HTR-8/SVneo (cell line): ENCODE measurements at regions not wholly inside any gene's neighbourhood (a gene's known extent, or its start where the extent isn't known, plus 50 kb on each side); places are given as distances from the start of the nearest gene placed in this dataset.

Experiments used
- DNase-seq: peaks from one replicate; pipeline ENCODE4 v3.0.0; 2011; ENCODE audit warnings: low spot score, mixed read lengths; ENCODE audit not compliant: insufficient read length
- FAIRE-seq: peaks from 2 replicates; lab custom pipeline; 2011; peaks lifted over from hg19 to GRCh38; lab: Jason Lieb, UNC

GRCh38 chr21:14762327-14762726 is 216.2 kb upstream of the SAMSN1 start:
- DNase-seq (no peak), FAIRE-seq (no peak)

- FAIRE-seq, result no peak
- DNase-seq, result no peak
These were observed 213.2 kb upstream of the SAMSN1 start for GRCh38 chr21:14759285-14759684.

GRCh38 chr21:14758849-14759248 is 212.7 kb upstream of the SAMSN1 start:
- DNase-seq, result no peak

GRCh38 chr21:14757533-14758327 is 211.6 kb upstream of the SAMSN1 start:
- no peak for FAIRE-seq
- DNase-seq, result no peak

More at GRCh38 chr21:14758849-14759248, 212.7 kb upstream of the SAMSN1 start:
- no peak for FAIRE-seq

- FAIRE-seq (no peak), DNase-seq (no peak)
These were observed 209.0 kb upstream of the SAMSN1 start for GRCh38 chr21:14755086-14755485.

GRCh38 chr21:14754682-14755081 is 208.6 kb upstream of the SAMSN1 start:
- FAIRE-seq, result no peak
- DNase-seq, result no peak

GRCh38 chr21:14754259-14754604 is 208.1 kb upstream of the SAMSN1 start:
- DNase-seq, result no peak

GRCh38 chr21:14753466-14754258 is 207.5 kb upstream of the SAMSN1 start:
- DNase-seq, result no peak
- FAIRE-seq, result no peak

More at GRCh38 chr21:14754259-14754604, 208.1 kb upstream of the SAMSN1 start:
- no peak for FAIRE-seq

GRCh38 chr21:14753069-14753465 is 207.0 kb upstream of the SAMSN1 start:
- DNase-seq (no peak), FAIRE-seq (no peak)

GRCh38 chr21:14752345-14752909 is 206.3 kb upstream of the SAMSN1 start:
- FAIRE-seq (no peak), DNase-seq (no peak)

GRCh38 chr21:14751602-14752344 is 205.7 kb upstream of the SAMSN1 start:
- no peak for DNase-seq
- FAIRE-seq, result no peak

GRCh38 chr21:14751011-14751410 is 204.9 kb upstream of the SAMSN1 start:
- DNase-seq (no peak), FAIRE-seq (no peak)

- no peak for FAIRE-seq
- no peak for DNase-seq
These were observed 203.9 kb upstream of the SAMSN1 start for GRCh38 chr21:14750041-14750440.

GRCh38 chr21:14748662-14749061 is 202.5 kb upstream of the SAMSN1 start:
- DNase-seq (no peak), FAIRE-seq (no peak)

GRCh38 chr21:14744368-14744767 is 198.3 kb upstream of the SAMSN1 start:
- no peak for DNase-seq
- FAIRE-seq, result no peak

GRCh38 chr21:14742119-14742518 is 196.0 kb upstream of the SAMSN1 start:
- DNase-seq (no peak), FAIRE-seq (no peak)

- DNase-seq (no peak), FAIRE-seq (no peak)
These were observed 195.1 kb upstream of the SAMSN1 start for GRCh38 chr21:14741256-14741655.

- no peak for FAIRE-seq
- no peak for DNase-seq
These were observed 194.6 kb upstream of the SAMSN1 start for GRCh38 chr21:14740692-14741091.

GRCh38 chr21:14740116-14740515 is 194.0 kb upstream of the SAMSN1 start:
- FAIRE-seq (no peak), DNase-seq (no peak)

- no peak for DNase-seq
- no peak for FAIRE-seq
These were observed 193.5 kb upstream of the SAMSN1 start for GRCh38 chr21:14739590-14739989.
